Activated CD8-positive, alpha-beta memory T cell treated with anti-CD3 and anti-CD28 coated beads, Interleukin-2, amount 10 ng/mL, durations not matched to agents 7 days and 5 days (primary cell): ENCODE measurements at regions not wholly inside any gene's neighbourhood (a gene's known extent, or its start where the extent isn't known, plus 50 kb on each side); places are given as distances from the start of the nearest gene placed in this dataset.

Source experiments
- ATAC-seq: fragments of 150-1000 bp; cut with Tn5 transposase; one replicate; pipeline ENCODE4 v1.10.0; 2021; ENCODE audit warnings: moderate library complexity
- CTCF ChIA-PET: fragments of 350-600 bp; sonication (Branson Sonifier 250); formaldehyde crosslinking; loops from one replicate; lab custom pipeline; 2021; ENCODE audit warnings: antibody characterized with exemption; lab: Charles Lee
- DNase-seq: peaks from one replicate; pipeline ENCODE4 v3.0.0-alpha.2; 2020
- H3K27ac Mint-ChIP-seq: one replicate; pipeline ENCODE4 v1.8.0; 2021; ENCODE audit warnings: mild to moderate bottlenecking, mixed read lengths
- H3K27me3 Mint-ChIP-seq: one replicate; pipeline ENCODE4 v1.8.0; 2021; ENCODE audit warnings: mixed read lengths
- H3K36me3 Mint-ChIP-seq: one replicate; pipeline ENCODE4 v1.8.0; 2021; ENCODE audit warnings: mild to moderate bottlenecking, mixed read lengths
- H3K4me1 Mint-ChIP-seq: one replicate; pipeline ENCODE4 v1.8.0; 2021; ENCODE audit warnings: mixed read lengths
- H3K4me3 Mint-ChIP-seq: one replicate; pipeline ENCODE4 v1.8.0; 2021; ENCODE audit warnings: mild to moderate bottlenecking, moderate library complexity, mixed read lengths
- H3K9me3 Mint-ChIP-seq: one replicate; pipeline ENCODE4 v1.8.0; 2022; ENCODE audit warnings: low read depth, mixed read lengths

GRCh38 chr2:188076149-188077056, 215.3 kb upstream of the GULP1 start:
- CTCF ChIA-PET, result interaction anchor here (1.3 kb wide), 1 partner anchor 8 kb away, joined by 5 read pairs; no protein-coding TSS in a partner anchor
- ATAC-seq (no peak), DNase-seq (no peak)
- Mint-ChIP-seq H3K9me3 (peaks cover 8% of the 10 kb centered on the region), H3K4me1 (peaks cover 2% of the 10 kb centered on the region), H3K27me3 (no peaks in the 10 kb centered on the region), H3K27ac (no peak overlapping the region), H3K4me3 (no peak overlapping the region), H3K36me3 (no peaks in the 10 kb centered on the region)

- DNase-seq (no peak), ATAC-seq (no peak)
- Mint-ChIP-seq H3K27me3 (no peaks in the 10 kb centered on the region), H3K27ac (no peak overlapping the region), H3K4me3 (no peak overlapping the region), H3K36me3 (no peaks in the 10 kb centered on the region), H3K9me3 (peaks cover 5% of the 10 kb centered on the region), H3K4me1 (peaks cover 2% of the 10 kb centered on the region)
- CTCF ChIA-PET, result no interaction called here
Measured at GRCh38 chr2:188077757-188078156, 213.9 kb upstream of the GULP1 start.

GRCh38 chr2:188078534-188078933, 213.1 kb upstream of the GULP1 start:
- DNase-seq (no peak), ATAC-seq (no peak)
- H3K4me3 Mint-ChIP-seq, result no peak overlapping the region
- H3K27ac Mint-ChIP-seq, result no peak overlapping the region
- H3K36me3 Mint-ChIP-seq, result no peaks in the 10 kb centered on the region
- peaks cover 5% of the 10 kb centered on the region for H3K9me3 Mint-ChIP-seq
- H3K27me3 Mint-ChIP-seq, result no peaks in the 10 kb centered on the region
- CTCF ChIA-PET, result no interaction called here
- peaks cover 2% of the 10 kb centered on the region for H3K4me1 Mint-ChIP-seq

GRCh38 chr2:188079196-188079595, 212.5 kb upstream of the GULP1 start:
- Mint-ChIP-seq H3K27me3 (no peaks in the 10 kb centered on the region), H3K27ac (no peak overlapping the region), H3K36me3 (no peaks in the 10 kb centered on the region), H3K9me3 (peaks cover 3% of the 10 kb centered on the region), H3K4me3 (no peak overlapping the region), H3K4me1 (peaks cover 2% of the 10 kb centered on the region)
- DNase-seq, result no peak
- CTCF ChIA-PET, result no interaction called here
- ATAC-seq, result no peak

- Mint-ChIP-seq H3K4me3 (no peak overlapping the region), H3K9me3 (peaks cover 3% of the 10 kb centered on the region), H3K4me1 (no peaks in the 10 kb centered on the region), H3K27me3 (no peaks in the 10 kb centered on the region), H3K27ac (no peak overlapping the region), H3K36me3 (no peaks in the 10 kb centered on the region)
- ATAC-seq (no peak), DNase-seq (no peak)
- CTCF ChIA-PET, result interaction anchor here (1.0 kb wide), 1 partner anchor 9 kb away, joined by 5 read pairs; no protein-coding TSS in a partner anchor
Measured at GRCh38 chr2:188085421-188085820, 206.3 kb upstream of the GULP1 start.

GRCh38 chr2:188089901-188090300, 201.8 kb upstream of the GULP1 start:
- no peak overlapping the region for H3K4me3 Mint-ChIP-seq
- no peaks in the 10 kb centered on the region for H3K4me1 Mint-ChIP-seq
- DNase-seq, result no peak
- H3K9me3 Mint-ChIP-seq, result no peaks in the 10 kb centered on the region
- no peak overlapping the region for H3K27ac Mint-ChIP-seq
- no peak for ATAC-seq
- H3K27me3 Mint-ChIP-seq, result no peaks in the 10 kb centered on the region
- CTCF ChIA-PET, result no interaction called here
- no peaks in the 10 kb centered on the region for H3K36me3 Mint-ChIP-seq

GRCh38 chr2:188091220-188091619, 200.5 kb upstream of the GULP1 start:
- Mint-ChIP-seq H3K36me3 (no peaks in the 10 kb centered on the region), H3K4me1 (no peaks in the 10 kb centered on the region), H3K9me3 (no peaks in the 10 kb centered on the region), H3K4me3 (no peak overlapping the region), H3K27ac (no peak overlapping the region), H3K27me3 (no peaks in the 10 kb centered on the region)
- ATAC-seq, result no peak
- CTCF ChIA-PET, result no interaction called here
- DNase-seq, result no peak

- H3K27me3 Mint-ChIP-seq, result no peaks in the 10 kb centered on the region
- no peak for ATAC-seq
- DNase-seq, result no peak
- no peaks in the 10 kb centered on the region for H3K4me1 Mint-ChIP-seq
- no peak overlapping the region for H3K4me3 Mint-ChIP-seq
- H3K9me3 Mint-ChIP-seq, result no peaks in the 10 kb centered on the region
- H3K36me3 Mint-ChIP-seq, result no peaks in the 10 kb centered on the region
- CTCF ChIA-PET, result no interaction called here
- no peak overlapping the region for H3K27ac Mint-ChIP-seq
Measured at GRCh38 chr2:188092734-188093133, 198.9 kb upstream of the GULP1 start.

GRCh38 chr2:188096910-188097309, 194.8 kb upstream of the GULP1 start:
- Mint-ChIP-seq H3K4me3 (no peak overlapping the region), H3K9me3 (no peaks in the 10 kb centered on the region), H3K27ac (no peak overlapping the region), H3K27me3 (no peaks in the 10 kb centered on the region), H3K36me3 (no peaks in the 10 kb centered on the region), H3K4me1 (no peaks in the 10 kb centered on the region)
- DNase-seq, result no peak
- CTCF ChIA-PET, result no interaction called here
- no peak for ATAC-seq

- ATAC-seq (no peak), DNase-seq (no peak)
- Mint-ChIP-seq H3K4me3 (no peak overlapping the region), H3K4me1 (no peaks in the 10 kb centered on the region), H3K27ac (no peak overlapping the region), H3K36me3 (no peaks in the 10 kb centered on the region), H3K9me3 (peaks cover 10% of the 10 kb centered on the region), H3K27me3 (no peaks in the 10 kb centered on the region)
- CTCF ChIA-PET, result no interaction called here
Measured at GRCh38 chr2:188102881-188103280, 188.8 kb upstream of the GULP1 start.

- DNase-seq (no peak), ATAC-seq (no peak)
- no peaks in the 10 kb centered on the region for H3K9me3 Mint-ChIP-seq
- H3K27ac Mint-ChIP-seq, result no peak overlapping the region
- H3K36me3 Mint-ChIP-seq, result no peaks in the 10 kb centered on the region
- no peak overlapping the region for H3K4me3 Mint-ChIP-seq
- CTCF ChIA-PET, result no interaction called here
- H3K27me3 Mint-ChIP-seq, result no peaks in the 10 kb centered on the region
- H3K4me1 Mint-ChIP-seq, result no peaks in the 10 kb centered on the region
Measured at GRCh38 chr2:188114014-188114413, 177.7 kb upstream of the GULP1 start.

- no peak for DNase-seq
- H3K27ac Mint-ChIP-seq, result no peak overlapping the region
- CTCF ChIA-PET, result no interaction called here
- no peaks in the 10 kb centered on the region for H3K27me3 Mint-ChIP-seq
- H3K4me1 Mint-ChIP-seq, result no peaks in the 10 kb centered on the region
- no peaks in the 10 kb centered on the region for H3K9me3 Mint-ChIP-seq
- no peak for ATAC-seq
- H3K36me3 Mint-ChIP-seq, result no peaks in the 10 kb centered on the region
- no peak overlapping the region for H3K4me3 Mint-ChIP-seq
Measured at GRCh38 chr2:188117706-188118105, 174.0 kb upstream of the GULP1 start.

GRCh38 chr2:188118431-188118830, 173.2 kb upstream of the GULP1 start:
- DNase-seq, result no peak
- Mint-ChIP-seq H3K36me3 (no peaks in the 10 kb centered on the region), H3K4me1 (no peaks in the 10 kb centered on the region), H3K4me3 (no peak overlapping the region), H3K9me3 (no peaks in the 10 kb centered on the region), H3K27me3 (no peaks in the 10 kb centered on the region), H3K27ac (no peak overlapping the region)
- CTCF ChIA-PET, result no interaction called here
- ATAC-seq, result no peak

- Mint-ChIP-seq H3K36me3 (no peaks in the 10 kb centered on the region), H3K9me3 (no peaks in the 10 kb centered on the region), H3K4me3 (no peak overlapping the region), H3K27me3 (no peaks in the 10 kb centered on the region), H3K4me1 (no peaks in the 10 kb centered on the region), H3K27ac (no peak overlapping the region)
- DNase-seq (no peak), ATAC-seq (no peak)
- CTCF ChIA-PET, result no interaction called here
Measured at GRCh38 chr2:188119112-188119838, 172.4 kb upstream of the GULP1 start.
